Ectodermal cell (in vitro differentiated cells): ENCODE measurements at regions not wholly inside any gene's neighbourhood (a gene's known extent, or its start where the extent isn't known, plus 50 kb on each side); places are given as distances from the start of the nearest gene placed in this dataset.

Source experiments
- H3K27ac ChIP-seq: 2 replicates; pipeline ENCODE4 v1.7.0; 2013; ENCODE audit warnings: mild to moderate bottlenecking, low read depth, low read length; ENCODE audit not compliant: insufficient read depth, poor library complexity, severe bottlenecking
- H3K27me3 ChIP-seq: 2 replicates; pipeline ENCODE4 v1.7.0; 2013; ENCODE audit warnings: mild to moderate bottlenecking, low read length; ENCODE audit not compliant: insufficient read depth, control insufficient read depth, poor library complexity, severe bottlenecking
- H3K36me3 ChIP-seq: one replicate; pipeline ENCODE4 v1.7.0; 2013; ENCODE audit warnings: low read length; ENCODE audit not compliant: control insufficient read depth, insufficient read depth
- H3K4me1 ChIP-seq: one replicate; pipeline ENCODE4 v1.7.0; 2013; ENCODE audit warnings: low read length; ENCODE audit not compliant: control insufficient read depth, insufficient read depth
- H3K4me3 ChIP-seq: 2 replicates; pipeline ENCODE4 v1.7.0; 2013; ENCODE audit warnings: low read depth, low read length, control low read depth; ENCODE audit not compliant: insufficient read depth
- H3K9me3 ChIP-seq: 2 replicates; pipeline ENCODE4 v1.7.0; 2013; ENCODE audit warnings: mild to moderate bottlenecking, low read length, moderate library complexity; ENCODE audit not compliant: control insufficient read depth
- WGBS, 2 experiments: methylation state at CpG; one replicate each; pipeline ENCODE4 v1.1.7; 2013; ENCODE audit warnings: missing lambda C conversion rate in 2 of 2; 5-methylcytosine and 5-hydroxymethylcytosine counted together

DNA sequence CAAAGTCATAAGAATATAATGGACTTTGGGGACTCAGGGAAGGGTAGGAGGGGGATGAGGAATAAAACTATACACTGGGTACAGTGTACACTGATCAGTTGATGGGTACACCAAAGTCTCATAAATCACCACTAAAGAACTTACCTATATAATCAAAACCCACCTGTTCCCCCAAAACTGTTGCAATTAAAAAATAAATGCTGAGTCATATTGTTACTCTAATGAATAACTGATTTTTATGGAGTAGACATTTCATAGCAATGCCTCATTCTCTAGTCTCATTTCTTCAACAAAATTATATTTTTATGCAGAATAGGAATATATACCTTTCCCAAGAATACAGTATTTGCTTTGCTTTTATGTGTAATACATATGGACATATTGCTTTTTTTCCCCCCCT is 181.2 kb downstream of the ST6GAL2 start:
- no peak overlapping the region for H3K4me3 ChIP-seq
- no peaks in the 10 kb centered on the region for H3K9me3 ChIP-seq

DNA sequence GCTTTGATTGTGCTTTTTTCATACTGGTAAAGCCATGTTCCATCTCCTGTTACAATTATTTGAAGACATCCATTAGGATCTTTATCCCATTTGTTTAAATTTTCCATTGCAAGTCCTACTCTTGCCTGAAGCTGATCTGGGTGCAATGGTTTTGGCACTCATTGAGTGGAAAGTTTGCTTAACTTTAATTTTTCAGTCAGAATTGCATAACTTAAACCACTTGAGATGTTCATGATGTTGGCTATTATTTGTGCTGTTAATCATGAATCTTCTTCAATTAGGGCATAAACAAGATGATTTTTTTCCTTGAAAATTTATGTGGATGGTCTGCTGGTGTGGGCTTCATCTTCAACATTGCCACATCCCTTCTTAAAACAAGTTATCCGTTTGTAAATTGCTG is 180.1 kb downstream of the ST6GAL2 start:
- H3K9me3 ChIP-seq, result no peaks in the 10 kb centered on the region
- H3K27me3 ChIP-seq, result no peaks in the 10 kb centered on the region
- no peak overlapping the region for H3K4me3 ChIP-seq
- WGBS, 2 experiments, result 75 to 83% methylated on average over 1 of the region's 1 CpG
- peaks cover 6% of the 10 kb centered on the region for H3K4me1 ChIP-seq
- no peak overlapping the region for H3K27ac ChIP-seq
- H3K36me3 ChIP-seq, result no peaks in the 10 kb centered on the region

More for the DNA sequence above, 181.2 kb downstream of the ST6GAL2 start:
- peaks cover 6% of the 10 kb centered on the region for H3K4me1 ChIP-seq
- H3K27ac ChIP-seq, result no peak overlapping the region
- H3K36me3 ChIP-seq, result no peaks in the 10 kb centered on the region
- no peaks in the 10 kb centered on the region for H3K27me3 ChIP-seq

DNA sequence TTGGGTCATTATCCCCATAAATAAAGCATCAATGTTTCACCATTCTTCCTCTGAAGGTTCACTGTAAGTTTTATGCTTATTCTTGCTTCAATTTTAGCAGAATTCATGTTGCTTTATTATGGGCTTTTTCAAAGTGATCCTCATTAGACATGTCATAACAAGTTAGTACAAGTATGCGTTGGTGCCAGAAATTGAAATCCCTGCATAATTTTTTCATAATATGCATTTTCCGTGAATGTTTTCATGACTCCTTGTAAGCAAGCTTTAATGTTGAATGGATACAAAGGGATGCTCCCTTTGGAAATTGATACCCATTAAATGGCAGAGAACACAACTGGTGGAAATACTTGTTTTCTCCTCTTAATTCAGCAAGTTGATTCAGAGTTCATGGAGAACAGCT is 179.7 kb downstream of the ST6GAL2 start:
- Histone ChIP-seq H3K4me1 (peaks cover 6% of the 10 kb centered on the region), H3K36me3 (no peaks in the 10 kb centered on the region)
- WGBS, 2 experiments, result 94 to 95% methylated on average over 2 of the region's 2 CpGs

GRCh38 chr2:106708209-106708608 is 177.8 kb downstream of the ST6GAL2 start:
- H3K9me3 ChIP-seq, result no peaks in the 10 kb centered on the region
- peaks cover 6% of the 10 kb centered on the region for H3K4me1 ChIP-seq
- H3K27ac ChIP-seq, result no peak overlapping the region
- H3K27me3 ChIP-seq, result no peaks in the 10 kb centered on the region
- H3K36me3 ChIP-seq, result no peaks in the 10 kb centered on the region
- WGBS, 2 experiments, result 42 to 44% methylated on average over 1 of the region's 1 CpG
- H3K4me3 ChIP-seq, result no peak overlapping the region

More for the DNA sequence above, 179.7 kb downstream of the ST6GAL2 start:
- H3K4me3 ChIP-seq, result no peak overlapping the region
- no peak overlapping the region for H3K27ac ChIP-seq
- no peaks in the 10 kb centered on the region for H3K27me3 ChIP-seq
- no peaks in the 10 kb centered on the region for H3K9me3 ChIP-seq

DNA sequence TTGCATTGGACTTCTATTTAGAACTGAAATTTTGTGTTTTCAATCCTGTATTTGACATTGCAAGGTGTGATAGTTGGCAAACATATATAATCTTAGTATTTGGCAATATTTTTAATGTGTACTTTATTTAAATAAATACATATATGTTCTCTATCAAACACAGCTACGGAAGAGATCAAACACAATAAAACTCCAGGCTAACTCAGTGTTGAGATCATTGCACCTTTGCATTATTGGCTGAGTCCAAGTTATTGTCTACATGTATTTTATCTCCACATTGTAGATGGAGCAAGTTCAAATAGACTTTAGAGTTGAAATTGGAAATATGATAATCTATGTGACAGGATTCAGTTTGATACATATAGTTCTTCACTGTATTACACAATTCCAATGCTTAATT is 176.7 kb downstream of the ST6GAL2 start:
- 86 to 100% methylated on average over 1 of the region's 1 CpG for WGBS, 2 experiments
- no peaks in the 10 kb centered on the region for H3K27me3 ChIP-seq
- no peak overlapping the region for H3K27ac ChIP-seq
- H3K4me3 ChIP-seq, result no peak overlapping the region
- no peaks in the 10 kb centered on the region for H3K9me3 ChIP-seq
- peaks cover 6% of the 10 kb centered on the region for H3K4me1 ChIP-seq
- H3K36me3 ChIP-seq, result no peaks in the 10 kb centered on the region

- Histone ChIP-seq H3K4me3 (no peak overlapping the region), H3K36me3 (no peaks in the 10 kb centered on the region), H3K27me3 (no peaks in the 10 kb centered on the region), H3K4me1 (no peaks in the 10 kb centered on the region), H3K9me3 (no peaks in the 10 kb centered on the region), H3K27ac (no peak overlapping the region)
- WGBS, 2 experiments, result 89 to 90% methylated on average over 1 to 2 of the region's 2 CpGs
These were observed 166.7 kb downstream of the ST6GAL2 start for GRCh38 chr2:106719222-106719621.

DNA sequence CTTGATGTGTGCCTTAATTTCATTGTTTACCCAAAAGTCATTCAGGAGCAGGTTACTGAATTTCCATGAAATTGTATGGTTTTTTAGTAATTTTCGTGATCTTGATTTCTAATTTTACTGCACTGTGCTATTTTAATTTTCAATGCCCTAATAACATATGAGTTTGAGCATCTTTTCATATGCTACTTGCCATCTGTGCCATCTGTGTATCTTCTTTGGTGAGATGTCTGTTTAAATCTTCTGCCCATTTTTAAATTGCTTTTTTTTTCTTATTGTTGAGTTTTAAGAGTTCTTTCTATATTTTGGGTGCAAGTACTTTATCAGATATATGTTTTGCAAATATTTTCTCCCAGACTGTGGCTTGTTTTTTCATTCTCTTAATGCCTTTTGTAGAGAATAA is 165.9 kb downstream of the ST6GAL2 start:
- Histone ChIP-seq H3K4me3 (no peak overlapping the region), H3K27me3 (no peaks in the 10 kb centered on the region), H3K4me1 (no peaks in the 10 kb centered on the region), H3K36me3 (no peaks in the 10 kb centered on the region), H3K27ac (no peak overlapping the region), H3K9me3 (no peaks in the 10 kb centered on the region)
- WGBS, 2 experiments, result no CpG with 5 or more reads among the region's 1 CpG

DNA sequence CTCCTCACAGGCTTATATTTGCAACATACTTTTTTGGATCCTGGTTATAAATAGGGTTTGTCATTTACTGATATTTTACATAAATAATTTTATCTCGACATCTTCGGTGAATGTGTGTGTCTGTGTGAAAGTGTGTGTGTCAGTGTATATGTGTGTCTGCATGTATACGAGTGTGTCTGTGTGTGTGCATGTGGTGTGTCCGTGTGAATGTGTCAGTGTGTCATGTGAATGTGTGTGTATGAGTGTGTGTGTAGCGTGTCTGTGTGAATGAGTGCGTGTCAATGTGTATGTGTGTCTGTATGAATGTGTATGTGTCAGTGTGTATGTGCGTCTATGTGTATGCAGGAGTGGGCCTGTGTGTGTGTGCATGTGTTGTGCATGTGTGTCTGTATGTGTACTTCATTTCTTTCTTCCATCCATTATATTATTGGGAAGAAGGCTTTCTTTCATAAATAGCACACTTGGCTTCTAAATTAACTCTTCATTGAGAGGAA is 161.6 kb downstream of the ST6GAL2 start:
- no peaks in the 10 kb centered on the region for H3K9me3 ChIP-seq
- no peak overlapping the region for H3K4me3 ChIP-seq
- no peaks in the 10 kb centered on the region for H3K36me3 ChIP-seq
- no peak overlapping the region for H3K27ac ChIP-seq
- no peaks in the 10 kb centered on the region for H3K4me1 ChIP-seq
- 93 to 94% methylated on average over 7 of the region's 7 CpGs for WGBS, 2 experiments
- H3K27me3 ChIP-seq, result no peaks in the 10 kb centered on the region

- no peak overlapping the region for H3K4me3 ChIP-seq
- no peaks in the 10 kb centered on the region for H3K27me3 ChIP-seq
- WGBS, 2 experiments, result 87 to 89% methylated on average over 4 of the region's 4 CpGs
- H3K27ac ChIP-seq, result no peak overlapping the region
- H3K4me1 ChIP-seq, result no peaks in the 10 kb centered on the region
- H3K9me3 ChIP-seq, result no peaks in the 10 kb centered on the region
- H3K36me3 ChIP-seq, result no peaks in the 10 kb centered on the region
These were observed 151.8 kb downstream of the ST6GAL2 start for GRCh38 chr2:106734165-106734564.

GRCh38 chr2:106735807-106736206 is 150.2 kb downstream of the ST6GAL2 start:
- Histone ChIP-seq H3K9me3 (no peaks in the 10 kb centered on the region), H3K4me1 (no peaks in the 10 kb centered on the region), H3K4me3 (no peak overlapping the region), H3K27ac (no peak overlapping the region), H3K27me3 (no peaks in the 10 kb centered on the region), H3K36me3 (no peaks in the 10 kb centered on the region)
- 92 to 96% methylated on average over 2 to 5 of the region's 5 CpGs for WGBS, 2 experiments

DNA sequence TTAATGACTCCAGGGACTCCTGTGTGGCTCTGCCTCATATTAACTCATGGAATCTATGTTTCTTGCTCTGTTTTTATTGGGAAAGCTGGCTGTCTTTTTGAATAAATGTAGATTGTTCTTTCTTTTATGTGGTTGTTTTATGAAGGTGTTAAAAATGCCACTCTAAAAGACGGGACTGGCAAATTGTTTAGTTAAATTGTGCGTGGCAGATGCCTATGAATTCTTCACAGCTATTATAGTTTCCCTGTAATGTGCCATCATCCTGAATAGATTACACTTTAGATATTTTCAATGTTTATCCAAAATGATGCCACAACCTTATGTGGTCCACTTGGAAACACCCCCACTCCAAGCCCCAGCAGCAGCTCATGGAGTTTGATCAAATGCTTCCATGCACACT is 149.7 kb downstream of the ST6GAL2 start:
- WGBS, 2 experiments, result 91 to 100% methylated on average over 2 of the region's 2 CpGs

More for the DNA sequence above, 149.7 kb downstream of the ST6GAL2 start:
- Histone ChIP-seq H3K4me3 (no peak overlapping the region), H3K36me3 (no peaks in the 10 kb centered on the region), H3K27ac (no peak overlapping the region), H3K27me3 (no peaks in the 10 kb centered on the region), H3K4me1 (no peaks in the 10 kb centered on the region), H3K9me3 (no peaks in the 10 kb centered on the region)
